ENCODE measurements at regions not wholly inside any gene's neighbourhood (a gene's known extent, or its start where the extent isn't known, plus 50 kb on each side); places are given as distances from the start of the nearest gene placed in this dataset.

GRCh38 chr2:51454177-51454576 lies 422.2 kb upstream of the NRXN1 start:
- DNase-seq (ENCODE audit: low spot score) (no peak), FAIRE-seq (no peak)

GRCh38 chr2:51448911-51449310 lies 417.0 kb upstream of the NRXN1 start:
- FAIRE-seq (no peak), DNase-seq (ENCODE audit: low spot score) (no peak)

DNA sequence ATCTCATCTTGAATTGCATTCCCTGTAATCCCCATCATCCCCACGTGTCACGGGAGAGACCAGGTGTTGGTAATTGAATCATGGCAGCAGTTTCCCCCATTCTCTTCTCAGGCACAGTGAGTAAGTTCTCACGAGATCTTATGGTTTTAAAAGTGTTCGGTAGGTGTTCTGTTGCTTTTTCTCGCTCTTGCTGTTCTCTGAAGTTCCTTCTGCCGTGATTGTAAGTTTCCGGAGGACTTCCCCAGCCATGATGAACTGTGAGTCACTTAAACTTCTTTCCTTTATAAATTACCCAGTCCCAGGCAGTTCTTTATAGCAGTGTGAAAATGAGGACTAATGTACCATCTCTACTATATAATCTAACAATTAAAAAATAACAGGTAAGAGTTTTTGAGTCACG lies 409.9 kb upstream of the NRXN1 start:
- DNase-seq (ENCODE audit: low spot score) (no peak), FAIRE-seq (no peak)

GRCh38 chr2:51424418-51424817 lies 392.5 kb upstream of the NRXN1 start:
- DNase-seq (ENCODE audit: low spot score) = no peak

DNA sequence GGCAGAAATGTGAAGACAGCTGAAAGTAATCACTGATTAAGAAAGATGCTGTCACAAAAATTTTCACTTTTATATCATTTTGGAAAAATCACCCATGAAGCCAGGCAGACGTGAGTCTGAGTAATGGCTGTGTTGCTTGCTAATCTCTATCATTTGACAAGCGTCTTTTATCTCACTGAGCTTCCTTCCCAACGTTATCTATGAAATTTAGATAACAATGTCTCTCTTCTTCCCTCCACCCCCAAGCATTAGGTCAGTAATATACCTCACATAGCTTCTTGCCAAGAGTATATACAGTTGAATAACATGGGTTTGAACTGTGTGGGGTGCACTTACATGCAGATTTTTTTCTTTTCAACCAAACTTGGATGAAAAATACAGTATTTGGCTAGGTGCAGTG lies 388.6 kb upstream of the NRXN1 start:
- FAIRE-seq (no peak), DNase-seq (ENCODE audit: low spot score) (no peak)

More at GRCh38 chr2:51424418-51424817, 392.5 kb upstream of the NRXN1 start:
- FAIRE-seq = no peak

DNA sequence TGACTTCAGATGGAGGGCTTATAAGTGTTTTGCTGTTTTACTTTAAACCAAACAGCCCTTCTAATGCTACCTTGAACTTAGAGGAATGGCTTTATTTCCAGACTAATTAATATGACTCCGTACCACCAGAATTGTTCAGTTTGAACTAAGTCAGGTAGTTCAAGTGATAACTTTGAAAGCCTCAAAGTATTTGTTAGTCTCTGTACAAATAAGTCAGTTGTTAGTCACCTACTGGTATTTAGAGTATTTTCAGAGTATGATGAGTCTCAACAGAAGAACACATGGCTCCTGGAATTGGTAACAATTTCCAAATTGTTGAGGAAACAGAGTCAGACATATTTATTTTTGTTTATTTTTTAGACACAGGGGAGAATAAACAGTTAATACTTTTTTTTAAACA lies 381.8 kb upstream of the NRXN1 start:
- DNase-seq (ENCODE audit: low spot score) = no peak
- no peak for FAIRE-seq

- no peak for FAIRE-seq
These were observed 378.4 kb upstream of the NRXN1 start for GRCh38 chr2:51410331-51410730.

DNA sequence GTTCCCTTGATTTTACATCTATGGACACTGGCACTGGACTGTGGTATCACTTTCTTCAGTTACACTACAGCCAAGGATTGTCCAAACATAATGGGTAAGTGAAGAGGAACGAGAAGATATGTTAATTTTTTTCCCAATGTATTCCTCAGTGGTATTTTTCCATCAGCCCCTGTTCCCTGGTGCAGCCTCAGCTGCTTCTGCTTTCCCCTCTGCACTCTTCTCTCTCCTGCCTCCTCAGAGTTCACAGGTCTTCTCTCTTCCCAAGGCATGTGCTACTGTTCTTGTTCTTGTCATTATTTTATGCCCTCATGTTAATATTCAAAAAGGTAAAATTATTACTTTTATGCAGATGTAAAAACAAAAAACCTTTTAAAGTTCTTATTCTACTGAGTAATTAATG lies 378.0 kb upstream of the NRXN1 start:
- FAIRE-seq (no peak), DNase-seq (ENCODE audit: low spot score) (no peak)

More at GRCh38 chr2:51410331-51410730, 378.4 kb upstream of the NRXN1 start:
- DNase-seq (ENCODE audit: low spot score) = no peak

DNA sequence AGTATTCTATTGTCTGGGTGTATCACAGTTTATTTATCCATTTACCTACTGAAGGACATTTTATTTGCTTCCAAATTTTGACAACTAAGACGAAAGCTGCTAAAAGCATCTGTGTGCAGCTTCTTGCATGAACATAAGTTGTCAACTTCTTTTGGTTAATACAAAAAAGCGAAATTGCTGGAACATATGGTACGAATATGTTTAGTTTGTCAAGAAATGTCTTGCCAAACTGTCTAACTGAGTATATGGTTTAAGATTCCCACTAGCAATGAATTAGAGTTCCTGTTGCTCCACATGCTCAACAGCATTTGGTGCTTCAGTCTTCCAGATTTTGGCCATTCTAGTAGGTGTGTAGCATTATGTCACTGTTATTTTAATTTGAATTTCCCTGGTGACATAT lies 372.3 kb upstream of the NRXN1 start:
- DNase-seq (ENCODE audit: low spot score) (no peak), FAIRE-seq (no peak)

GRCh38 chr2:51401546-51401945 lies 369.6 kb upstream of the NRXN1 start:
- FAIRE-seq = no peak
- DNase-seq (ENCODE audit: low spot score) = no peak

- DNase-seq (ENCODE audit: low spot score) = no peak
- FAIRE-seq = no peak
These were observed 355.3 kb upstream of the NRXN1 start for GRCh38 chr2:51387235-51387634.

GRCh38 chr2:51379997-51380396 lies 348.1 kb upstream of the NRXN1 start:
- DNase-seq (ENCODE audit: low spot score) (no peak), FAIRE-seq (no peak)

- DNase-seq (ENCODE audit: low spot score) (no peak), FAIRE-seq (no peak)
These were observed 336.3 kb upstream of the NRXN1 start for GRCh38 chr2:51368250-51368649.

DNA sequence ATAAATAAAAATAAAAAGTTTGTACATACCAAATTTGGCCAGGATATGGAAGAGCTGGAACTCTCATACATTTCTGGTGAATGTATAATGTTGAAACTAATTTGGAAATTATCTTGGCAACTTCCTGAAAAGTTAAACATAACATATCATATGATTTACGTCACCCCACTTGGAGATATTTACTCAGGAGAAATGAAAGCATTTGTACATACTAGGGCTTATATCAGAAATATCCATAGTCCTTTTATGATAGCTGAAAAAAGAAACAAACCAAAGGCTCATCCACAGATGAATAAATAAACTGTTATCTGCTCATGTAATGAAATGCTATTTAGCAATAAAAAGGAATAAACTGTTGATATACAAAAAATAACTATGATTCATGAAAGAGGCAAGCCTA lies 318.2 kb upstream of the NRXN1 start:
- no peak for FAIRE-seq
- DNase-seq (ENCODE audit: low spot score) = no peak

- DNase-seq (ENCODE audit: low spot score) = no peak
- FAIRE-seq = no peak
These were observed 313.0 kb upstream of the NRXN1 start for GRCh38 chr2:51344886-51345285.

- DNase-seq (ENCODE audit: low spot score) (no peak), FAIRE-seq (no peak)
These were observed 303.4 kb upstream of the NRXN1 start for GRCh38 chr2:51335087-51336058.

GRCh38 chr2:51329512-51329911 lies 297.6 kb upstream of the NRXN1 start:
- DNase-seq (ENCODE audit: low spot score) (no peak), FAIRE-seq (no peak)

GRCh38 chr2:51324051-51324450 lies 292.1 kb upstream of the NRXN1 start:
- FAIRE-seq (no peak), DNase-seq (ENCODE audit: low spot score) (no peak)

- DNase-seq (ENCODE audit: low spot score) = no peak
- FAIRE-seq = no peak
These were observed 290.7 kb upstream of the NRXN1 start for GRCh38 chr2:51322613-51323012.

- no peak for DNase-seq (ENCODE audit: low spot score)
- no peak for FAIRE-seq
These were observed 272.4 kb upstream of the NRXN1 start for GRCh38 chr2:51304311-51304710.

DNA sequence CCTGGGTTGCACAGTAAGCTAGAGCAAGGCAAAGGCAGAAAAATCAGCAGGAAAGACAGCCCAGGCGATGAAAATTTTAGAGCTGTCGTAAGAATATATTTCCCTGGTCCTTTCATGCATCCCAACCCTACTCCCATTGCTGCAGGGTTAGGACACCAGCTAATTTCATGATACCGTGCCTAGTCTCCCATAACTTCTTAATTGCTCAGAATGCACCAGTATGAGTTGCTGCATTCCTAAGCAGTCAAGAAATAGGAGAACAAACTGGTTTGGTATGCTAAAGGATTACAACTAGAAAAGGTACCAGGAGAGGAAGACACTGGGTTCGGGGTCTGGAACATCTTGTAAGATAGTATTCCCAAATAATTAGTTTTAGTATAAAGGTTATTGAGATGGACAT lies 269.4 kb upstream of the NRXN1 start:
- no peak for FAIRE-seq
- no peak for DNase-seq (ENCODE audit: low spot score)

- FAIRE-seq (no peak), DNase-seq (ENCODE audit: low spot score) (no peak)
These were observed 267.4 kb upstream of the NRXN1 start for GRCh38 chr2:51299370-51299769.

DNA sequence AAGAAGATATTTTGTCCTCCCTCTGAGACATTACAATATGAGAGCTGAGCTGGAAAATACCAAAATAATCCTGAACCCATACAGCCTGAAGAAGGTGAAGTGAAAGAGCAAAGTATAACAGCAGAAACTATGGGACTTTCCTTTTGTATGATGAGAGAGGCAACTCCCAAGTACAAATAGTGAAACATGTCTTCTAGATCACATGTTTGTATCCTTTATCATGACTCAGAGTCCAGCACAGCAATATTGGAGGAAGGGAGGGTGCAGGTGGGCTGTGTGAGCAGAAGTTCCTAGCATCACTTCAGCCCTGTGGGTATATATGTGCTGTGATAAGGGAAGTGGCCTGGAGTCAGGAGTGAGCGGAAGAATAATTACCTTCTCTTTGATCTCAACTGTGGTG lies 265.6 kb upstream of the NRXN1 start:
- DNase-seq (ENCODE audit: low spot score) (no peak), FAIRE-seq (no peak)
